Small intestine (tissue), 7 donors: ENCODE measurements at regions not wholly inside any gene's neighbourhood (a gene's known extent, or its start where the extent isn't known, plus 50 kb on each side); places are given as distances from the start of the nearest gene placed in this dataset.

Source experiments
- DNase-seq, 2 donors: peaks; one replicate each; pipeline versions ENCODE4 v3.0.0 to v3.0.0-alpha.2; 2013
- FAIRE-seq: peaks from 2 replicates; lab custom pipeline; 2012; peaks lifted over from hg19 to GRCh38; lab: Jason Lieb, UNC
- H3K27ac ChIP-seq, 3 donors: one replicate each; pipeline ENCODE4 v1.5.1; 2013; ENCODE audit warnings: low read length in 2 of 3, mild to moderate bottlenecking in 2 of 3, control low read depth in 1 of 3, inconsistent platforms in 1 of 3, low read depth in 1 of 3, moderate library complexity in 1 of 3
- H3K27me3 ChIP-seq, 3 donors: one replicate each; pipeline ENCODE4 v1.6.1; 2013; ENCODE audit warnings: low read length in 3 of 3, inconsistent platforms in 1 of 3; ENCODE audit not compliant: control insufficient read depth in 3 of 3, insufficient read depth in 3 of 3
- H3K36me3 ChIP-seq, 3 donors: one replicate each; pipeline ENCODE4 v1.6.1; 2013; ENCODE audit warnings: low read length in 3 of 3, inconsistent platforms in 1 of 3, low read depth in 1 of 3, mild to moderate bottlenecking in 1 of 3, moderate library complexity in 1 of 3; ENCODE audit not compliant: control insufficient read depth in 3 of 3, insufficient read depth in 2 of 3
- H3K4me1 ChIP-seq, 3 donors: one replicate each; pipeline ENCODE4 v1.6.1; 2013; ENCODE audit warnings: low read length in 2 of 3, inconsistent platforms in 1 of 3, low read depth in 1 of 3, mild to moderate bottlenecking in 1 of 3, moderate library complexity in 1 of 3; ENCODE audit not compliant: control insufficient read depth in 3 of 3, insufficient read depth in 2 of 3
- H3K4me3 ChIP-seq, 3 donors: one replicate each; pipeline ENCODE4 v1.5.1; 2013; ENCODE audit warnings: low read length in 3 of 3, control low read depth in 1 of 3, inconsistent platforms in 1 of 3, low read depth in 1 of 3, mild to moderate bottlenecking in 1 of 3, moderate library complexity in 1 of 3
- H3K9me3 ChIP-seq, 2 donors: one replicate each; pipeline ENCODE4 v1.6.1; 2013; ENCODE audit warnings: low read depth in 1 of 2, low read length in 1 of 2; ENCODE audit not compliant: control insufficient read depth in 2 of 2, insufficient read depth in 1 of 2
- WGBS, 3 donors: extraction: QIAGEN DNeasy Blood & Tissue Kit; methylation state at CpG; one replicate each; pipeline ENCODE4 v1.1.7; 2013; 5-methylcytosine and 5-hydroxymethylcytosine counted together
- donor health status: healthy with polysubstance abuse.
- donor health status: control.
- donor health status: control.
- donor health status: Bipolar disorder and iron deficiency.
- donor health status: healthy.

GRCh38 chr13:47433461-47434005, 536.7 kb upstream of the HTR2A start:
- H3K36me3 ChIP-seq = no peaks in the 10 kb centered on the region
- FAIRE-seq (no peak), DNase-seq (no peak)
- 86 to 93% (median 88%) methylated on average over 2 of the region's 2 CpGs for WGBS, 3 donors
- no peaks in the 10 kb centered on the region for H3K4me1 ChIP-seq
- no peak overlapping the region for H3K4me3 ChIP-seq
- H3K27ac ChIP-seq = no peak overlapping the region
- H3K9me3 ChIP-seq = no peaks in the 10 kb centered on the region
- H3K27me3 ChIP-seq = no peaks in the 10 kb centered on the region

- no peaks in the 10 kb centered on the region for H3K4me1 ChIP-seq
- H3K27me3 ChIP-seq = no peaks in the 10 kb centered on the region
- no peaks in the 10 kb centered on the region for H3K36me3 ChIP-seq
- H3K9me3 ChIP-seq = no peaks in the 10 kb centered on the region
- 68 to 78% (median 75%) methylated on average over 3 of the region's 3 CpGs for WGBS, 3 donors
- FAIRE-seq (no peak), DNase-seq (no peak)
- H3K4me3 ChIP-seq = no peak overlapping the region
- H3K27ac ChIP-seq = no peak overlapping the region
Observed at GRCh38 chr13:47426126-47426849, 529.4 kb upstream of the HTR2A start.

- H3K4me1 ChIP-seq = no peaks in the 10 kb centered on the region
- no peaks in the 10 kb centered on the region for H3K36me3 ChIP-seq
- H3K4me3 ChIP-seq = no peak overlapping the region
- no peaks in the 10 kb centered on the region for H3K9me3 ChIP-seq
- FAIRE-seq = no peak
- no peaks in the 10 kb centered on the region for H3K27me3 ChIP-seq
- no peak for DNase-seq
- WGBS, 3 donors = 9 to 61% (median 15%) methylated on average over 1 of the region's 1 CpG
- no peak overlapping the region for H3K27ac ChIP-seq
Observed at GRCh38 chr13:47421525-47421924, 524.7 kb upstream of the HTR2A start.

GRCh38 chr13:47420568-47420967, 523.7 kb upstream of the HTR2A start:
- no peak for DNase-seq
- WGBS, 3 donors = 83 to 92% (median 89%) methylated on average over 1 of the region's 1 CpG
- H3K36me3 ChIP-seq = no peaks in the 10 kb centered on the region
- no peak overlapping the region for H3K4me3 ChIP-seq
- no peaks in the 10 kb centered on the region for H3K9me3 ChIP-seq
- no peaks in the 10 kb centered on the region for H3K27me3 ChIP-seq
- H3K4me1 ChIP-seq = no peaks in the 10 kb centered on the region
- no peak overlapping the region for H3K27ac ChIP-seq
- FAIRE-seq = no peak

GRCh38 chr13:47420020-47420419, 523.2 kb upstream of the HTR2A start:
- Histone ChIP-seq H3K4me3 (no peak overlapping the region), H3K9me3 (no peaks in the 10 kb centered on the region), H3K27ac (no peak overlapping the region), H3K4me1 (no peaks in the 10 kb centered on the region), H3K27me3 (no peaks in the 10 kb centered on the region), H3K36me3 (no peaks in the 10 kb centered on the region)
- WGBS, 3 donors = 42 to 73% (median 49%) methylated on average over 1 of the region's 1 CpG
- FAIRE-seq (no peak), DNase-seq (no peak)

GRCh38 chr13:47418206-47418920, 521.5 kb upstream of the HTR2A start:
- H3K4me3 ChIP-seq = no peak overlapping the region
- no peaks in the 10 kb centered on the region for H3K27me3 ChIP-seq
- no peaks in the 10 kb centered on the region for H3K4me1 ChIP-seq
- H3K9me3 ChIP-seq = no peaks in the 10 kb centered on the region
- WGBS, 3 donors = 87 to 90% (median 90%) methylated on average over 3 of the region's 3 CpGs
- H3K36me3 ChIP-seq = no peaks in the 10 kb centered on the region
- DNase-seq (no peak), FAIRE-seq (no peak)
- no peak overlapping the region for H3K27ac ChIP-seq

- 92 to 95% (median 94%) methylated on average over 2 of the region's 2 CpGs for WGBS, 3 donors
- no peaks in the 10 kb centered on the region for H3K27me3 ChIP-seq
- no peak overlapping the region for H3K27ac ChIP-seq
- H3K9me3 ChIP-seq = no peaks in the 10 kb centered on the region
- H3K4me3 ChIP-seq = no peak overlapping the region
- FAIRE-seq (no peak), DNase-seq (no peak)
- H3K36me3 ChIP-seq = no peaks in the 10 kb centered on the region
- no peaks in the 10 kb centered on the region for H3K4me1 ChIP-seq
Observed at GRCh38 chr13:47417485-47417884, 520.6 kb upstream of the HTR2A start.

- WGBS, 3 donors = 80 to 82% (median 80%) methylated on average over 4 of the region's 4 CpGs
- Histone ChIP-seq H3K27me3 (no peaks in the 10 kb centered on the region), H3K4me1 (no peaks in the 10 kb centered on the region), H3K27ac (no peak overlapping the region), H3K9me3 (no peaks in the 10 kb centered on the region), H3K4me3 (no peak overlapping the region), H3K36me3 (no peaks in the 10 kb centered on the region)
- DNase-seq = no peak
- no peak for FAIRE-seq
Observed at GRCh38 chr13:47415048-47415447, 518.2 kb upstream of the HTR2A start.
